Neural crest cell (in vitro differentiated cells): ENCODE measurements at regions not wholly inside any gene's neighbourhood (a gene's known extent, or its start where the extent isn't known, plus 50 kb on each side); places are given as distances from the start of the nearest gene placed in this dataset.
"Not testable (repeated sequence)": the region's sequence is repeated elsewhere in the genome, so short reads cannot be mapped to it uniquely, and the experiment has no call there.

Experiments
- DNase-seq: peaks from one replicate; pipeline ENCODE4 v3.0.0; 2021; ENCODE audit warnings: low read depth, mixed read lengths, low spot score
- H3K27ac Mint-ChIP-seq: one replicate; pipeline ENCODE4 v1.8.0; 2021; ENCODE audit warnings: mild to moderate bottlenecking, mixed read lengths; ENCODE audit not compliant: unreplicated experiment
- H3K27me3 Mint-ChIP-seq: 2 replicates; pipeline ENCODE4 v1.8.0; 2021; ENCODE audit warnings: low read depth, mild to moderate bottlenecking, mixed read lengths
- H3K36me3 Mint-ChIP-seq: 2 replicates; pipeline ENCODE4 v1.8.0; 2021; ENCODE audit warnings: low read depth, mild to moderate bottlenecking, mixed read lengths
- H3K4me1 Mint-ChIP-seq: 2 replicates; pipeline ENCODE4 v1.8.0; 2021; ENCODE audit warnings: mixed read lengths
- H3K4me3 Mint-ChIP-seq: one replicate; pipeline ENCODE4 v1.8.0; 2021; ENCODE audit warnings: mild to moderate bottlenecking, mixed read lengths
- H3K9me3 Mint-ChIP-seq: 2 replicates; pipeline ENCODE4 v1.8.0; 2021; ENCODE audit warnings: mixed read lengths
- TF ChIP-seq, protein P1 (sequence below): fragments of 200-600 bp; sonication (generic); conservative IDR thresholded peaks from 2 replicates; pipeline ENCODE4 v1.5.0; 2021; ENCODE audit warnings: antibody characterized with exemption, mild to moderate bottlenecking

DNA sequence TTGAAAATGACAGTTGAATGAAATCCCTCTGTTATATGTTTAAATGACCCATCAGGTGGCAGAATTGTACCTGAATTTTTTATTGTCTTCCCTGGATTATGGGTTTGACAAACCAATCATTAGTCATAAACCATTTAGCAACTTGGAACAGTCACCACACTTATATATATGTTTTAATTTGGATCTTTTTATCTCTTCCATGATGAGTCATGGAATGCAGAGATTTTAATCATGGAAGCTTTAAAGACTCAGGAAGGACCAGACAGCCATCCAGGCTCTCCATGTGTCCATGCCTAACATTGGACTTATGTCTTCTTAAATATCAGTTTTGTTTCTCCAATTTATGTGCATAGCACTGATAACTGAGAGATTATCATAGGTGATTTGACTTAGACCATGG, 188.3 kb upstream of the ZSWIM2 start:
- TF ChIP-seq, protein P1, sequence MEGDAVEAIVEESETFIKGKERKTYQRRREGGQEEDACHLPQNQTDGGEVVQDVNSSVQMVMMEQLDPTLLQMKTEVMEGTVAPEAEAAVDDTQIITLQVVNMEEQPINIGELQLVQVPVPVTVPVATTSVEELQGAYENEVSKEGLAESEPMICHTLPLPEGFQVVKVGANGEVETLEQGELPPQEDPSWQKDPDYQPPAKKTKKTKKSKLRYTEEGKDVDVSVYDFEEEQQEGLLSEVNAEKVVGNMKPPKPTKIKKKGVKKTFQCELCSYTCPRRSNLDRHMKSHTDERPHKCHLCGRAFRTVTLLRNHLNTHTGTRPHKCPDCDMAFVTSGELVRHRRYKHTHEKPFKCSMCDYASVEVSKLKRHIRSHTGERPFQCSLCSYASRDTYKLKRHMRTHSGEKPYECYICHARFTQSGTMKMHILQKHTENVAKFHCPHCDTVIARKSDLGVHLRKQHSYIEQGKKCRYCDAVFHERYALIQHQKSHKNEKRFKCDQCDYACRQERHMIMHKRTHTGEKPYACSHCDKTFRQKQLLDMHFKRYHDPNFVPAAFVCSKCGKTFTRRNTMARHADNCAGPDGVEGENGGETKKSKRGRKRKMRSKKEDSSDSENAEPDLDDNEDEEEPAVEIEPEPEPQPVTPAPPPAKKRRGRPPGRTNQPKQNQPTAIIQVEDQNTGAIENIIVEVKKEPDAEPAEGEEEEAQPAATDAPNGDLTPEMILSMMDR: no peak
- Mint-ChIP-seq H3K27ac (no peak overlapping the region), H3K36me3 (no peaks in the 10 kb centered on the region), H3K4me3 (no peak overlapping the region), H3K4me1 (no peaks in the 10 kb centered on the region), H3K9me3 (peaks cover 2% of the 10 kb centered on the region), H3K27me3 (no peaks in the 10 kb centered on the region)
- DNase-seq: no peak

DNA sequence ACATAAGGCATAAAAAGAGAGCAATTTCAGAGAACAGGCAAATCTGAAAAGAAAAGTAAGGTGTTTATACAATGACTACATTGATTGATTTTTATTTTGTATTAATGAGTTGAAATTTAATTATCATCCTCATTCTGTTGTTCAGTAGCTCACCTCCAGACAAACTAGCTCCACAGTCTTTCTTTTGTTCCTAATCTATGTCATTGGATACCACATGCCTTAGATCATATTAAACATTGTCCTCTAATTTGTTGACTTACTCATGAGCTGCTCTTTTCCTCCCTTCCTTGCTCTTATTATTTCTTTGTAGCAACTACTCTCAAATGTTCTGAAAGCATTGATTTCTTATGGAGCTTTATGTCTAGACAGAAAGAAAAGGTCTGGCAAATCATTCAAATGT, 185.5 kb upstream of the ZSWIM2 start:
- Mint-ChIP-seq H3K9me3 (peaks cover 2% of the 10 kb centered on the region), H3K4me3 (no peak overlapping the region), H3K27ac (no peak overlapping the region), H3K27me3 (no peaks in the 10 kb centered on the region), H3K36me3 (no peaks in the 10 kb centered on the region), H3K4me1 (no peaks in the 10 kb centered on the region)
- TF ChIP-seq, protein P1: no peak
- no peak for DNase-seq

GRCh38 chr2:187024739-187025138, 175.8 kb upstream of the ZSWIM2 start:
- Mint-ChIP-seq H3K4me3 (no peak overlapping the region), H3K4me1 (no peaks in the 10 kb centered on the region), H3K27me3 (no peaks in the 10 kb centered on the region), H3K27ac (no peak overlapping the region), H3K9me3 (peaks cover 18% of the 10 kb centered on the region), H3K36me3 (no peaks in the 10 kb centered on the region)
- DNase-seq: no peak
- TF ChIP-seq, protein P1: no peak

DNA sequence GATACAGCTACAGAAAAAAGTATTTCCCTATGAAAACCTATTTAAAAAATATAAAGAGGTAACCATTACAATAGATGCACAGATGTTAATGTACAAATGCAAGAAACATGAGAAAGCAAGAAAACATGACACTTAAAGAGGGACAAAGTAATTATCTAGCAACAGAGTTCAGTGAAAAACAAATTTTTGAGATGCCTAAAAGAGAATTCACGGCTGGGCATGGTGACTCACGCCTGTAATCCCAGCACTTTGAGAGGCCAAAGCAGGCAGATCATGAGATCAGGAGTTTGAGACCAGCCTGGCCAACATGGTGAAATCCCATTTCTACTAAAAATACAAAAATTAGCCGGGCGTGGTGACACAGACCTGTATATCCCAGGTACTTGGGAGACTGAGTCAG, 175.0 kb upstream of the ZSWIM2 start:
- not testable (repeated sequence) for H3K27ac Mint-ChIP-seq, H3K27me3 Mint-ChIP-seq, DNase-seq, H3K4me3 Mint-ChIP-seq, H3K36me3 Mint-ChIP-seq, H3K4me1 Mint-ChIP-seq
- H3K9me3 Mint-ChIP-seq: peaks cover 18% of the 10 kb centered on the region

DNA sequence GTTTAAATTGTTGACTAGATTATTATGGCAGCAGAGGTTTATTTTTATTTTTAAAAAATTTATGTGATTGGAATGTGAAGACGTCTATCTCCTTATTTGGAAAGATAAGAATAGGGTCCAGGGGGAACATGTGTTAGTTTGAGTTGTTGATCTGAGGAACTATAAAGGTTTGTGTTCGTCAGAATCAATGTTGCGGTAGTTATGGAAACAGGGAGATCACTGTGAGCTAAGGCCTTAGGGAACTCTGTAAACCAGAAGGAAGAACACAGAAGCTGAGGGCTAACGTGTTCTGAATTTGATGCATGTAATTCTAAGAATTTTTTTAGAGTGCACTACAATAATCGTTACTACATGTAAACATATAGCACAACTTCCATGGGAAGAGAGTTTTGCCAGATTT, 168.5 kb upstream of the ZSWIM2 start:
- DNase-seq: no peak
- Mint-ChIP-seq H3K9me3 (no peaks in the 10 kb centered on the region), H3K4me3 (no peak overlapping the region), H3K4me1 (no peaks in the 10 kb centered on the region), H3K27me3 (no peaks in the 10 kb centered on the region), H3K36me3 (no peaks in the 10 kb centered on the region), H3K27ac (no peak overlapping the region)
- TF ChIP-seq, protein P1: no peak

DNA sequence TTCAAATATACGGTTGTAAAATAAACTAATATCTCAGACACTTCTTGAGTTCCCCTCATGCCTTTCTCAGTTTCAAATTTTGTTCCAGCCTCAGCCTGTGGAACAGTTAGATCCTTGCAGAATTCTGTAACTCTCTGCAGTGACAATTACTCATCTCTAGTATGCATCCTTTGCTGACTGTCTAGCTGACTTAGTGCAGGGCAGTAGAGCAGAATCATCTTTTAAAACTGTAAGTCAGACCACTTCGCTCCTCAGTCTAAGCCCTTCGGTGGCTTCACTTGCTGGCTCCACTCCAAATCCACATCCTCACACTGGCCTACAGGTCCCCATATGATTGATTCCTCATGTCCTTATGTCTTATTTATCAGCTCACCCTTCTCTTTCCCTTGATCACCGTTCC, 164.1 kb upstream of the ZSWIM2 start:
- peaks cover 5% of the 10 kb centered on the region for H3K4me1 Mint-ChIP-seq
- H3K9me3 Mint-ChIP-seq: peaks cover 3% of the 10 kb centered on the region
- TF ChIP-seq, protein P1: no peak
- no peaks in the 10 kb centered on the region for H3K36me3 Mint-ChIP-seq
- no peak overlapping the region for H3K4me3 Mint-ChIP-seq
- DNase-seq: no peak
- no peak overlapping the region for H3K27ac Mint-ChIP-seq
- no peaks in the 10 kb centered on the region for H3K27me3 Mint-ChIP-seq
